ENCODE measurements at regions not wholly inside any gene's neighbourhood (a gene's known extent, or its start where the extent isn't known, plus 50 kb on each side); places are given as distances from the start of the nearest gene placed in this dataset.
A peak's percentile ranks its signal among the peaks of the same experiment; 100 is the strongest.
"Not testable (repeated sequence)": the region's sequence is repeated elsewhere in the genome, so short reads cannot be mapped to it uniquely, and the experiment has no call there.

DNA sequence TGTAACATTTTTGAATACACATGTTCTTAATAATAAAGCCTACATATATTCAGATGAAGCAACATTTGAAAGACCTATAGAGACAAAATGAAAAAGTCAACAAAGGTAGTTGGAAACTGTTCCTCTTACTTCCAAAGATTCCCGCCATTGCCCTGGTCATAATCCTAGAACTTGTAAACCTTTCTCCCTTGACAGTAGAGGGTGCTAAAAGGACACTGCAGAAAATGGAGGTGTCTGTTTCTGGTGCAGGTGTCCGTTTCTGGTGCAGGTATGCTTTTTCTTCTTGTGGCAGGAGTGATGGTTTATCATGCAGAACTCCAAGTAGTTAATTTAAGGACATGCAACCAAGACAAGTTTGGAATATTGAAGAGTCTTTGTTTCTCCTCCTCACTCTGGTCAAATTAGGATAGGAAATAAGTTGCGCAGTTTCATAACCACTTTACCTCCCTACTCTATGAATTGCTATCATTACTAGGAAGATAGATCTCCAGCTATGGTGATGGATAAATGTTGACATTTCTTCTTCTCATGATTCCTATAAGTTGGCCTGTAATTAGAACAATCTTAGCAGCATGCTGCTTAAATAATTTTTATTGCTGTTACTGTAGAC is 56.0 kb upstream of the FAM174A start:
- peak; percentile 58 to 59 for DNase-seq

DNA sequence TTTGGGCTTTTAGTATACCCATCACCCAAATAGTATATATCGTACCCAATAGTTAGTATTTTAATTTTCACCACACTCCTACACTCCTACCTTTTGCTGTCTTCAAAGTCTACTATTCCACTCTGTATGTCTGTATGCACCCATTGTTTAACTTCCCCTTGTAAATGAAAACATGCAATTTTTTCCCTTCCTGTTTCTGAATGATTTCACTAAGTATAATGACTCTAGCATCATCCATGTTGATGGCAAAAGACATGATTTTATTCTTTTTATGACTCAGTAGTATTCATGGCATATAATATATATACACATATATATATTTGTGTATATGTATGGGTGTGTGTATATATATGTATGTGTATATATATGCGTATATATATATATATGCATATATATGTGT is 63.1 kb upstream of the FAM174A start:
- no peak for DNase-seq

DNA sequence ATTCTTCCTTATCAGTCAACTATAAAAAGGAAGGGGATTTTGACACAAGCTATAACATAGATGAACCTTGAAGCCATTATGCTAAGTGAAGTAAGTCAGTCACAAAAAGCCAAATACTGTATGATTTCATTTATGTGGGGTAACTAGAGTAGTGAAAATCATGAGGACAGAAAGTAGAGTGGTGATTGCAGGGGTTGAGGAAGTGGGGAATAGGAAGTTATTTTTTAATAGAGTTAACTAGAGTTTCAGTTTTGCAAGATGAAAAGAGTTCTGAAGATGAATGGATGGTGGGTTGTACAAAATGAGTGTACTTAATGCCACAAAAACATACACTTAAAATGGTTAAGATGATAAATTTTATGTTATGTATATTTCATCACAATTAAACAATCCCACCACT is 65.4 kb upstream of the FAM174A start:
- DNase-seq: no peak

DNA sequence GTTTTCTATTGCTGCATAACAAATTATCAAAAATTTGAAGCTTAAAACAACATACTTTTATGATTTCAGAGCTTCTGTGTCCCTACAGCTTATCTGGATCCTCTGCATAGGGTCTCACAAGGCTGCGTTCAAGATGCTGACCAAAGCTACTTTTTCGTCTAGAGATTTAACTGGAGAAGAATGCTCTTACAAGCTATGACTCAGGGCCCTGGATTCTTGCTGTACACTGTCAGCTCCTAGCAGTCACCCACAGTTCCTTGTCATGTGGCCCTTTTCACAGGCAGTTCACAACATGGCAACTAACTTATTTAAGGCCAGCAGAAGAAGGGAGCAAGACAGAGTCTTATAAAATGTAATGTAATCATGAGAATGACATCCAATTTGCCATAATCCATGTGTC is 70.8 kb upstream of the FAM174A start:
- no peak for DNase-seq

DNA sequence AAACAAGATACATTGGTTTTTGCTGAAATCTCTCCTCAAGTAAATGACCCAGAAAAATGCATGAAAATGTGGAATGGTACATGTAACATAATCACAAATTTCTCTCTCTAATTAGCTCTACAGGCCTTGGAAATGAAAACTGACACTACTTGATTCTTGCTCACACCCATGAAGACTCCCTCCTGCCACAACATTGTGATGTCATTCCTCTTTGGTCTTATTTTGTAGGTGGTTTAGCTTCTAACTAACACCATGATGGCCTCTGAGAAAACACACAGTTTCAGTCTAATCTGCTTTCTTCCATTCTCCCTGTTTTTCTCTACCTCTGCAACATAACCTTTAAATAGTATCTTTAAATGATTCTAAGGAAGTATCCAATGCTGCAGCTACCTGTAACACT is 78.6 kb upstream of the FAM174A start:
- no peak for DNase-seq

DNA sequence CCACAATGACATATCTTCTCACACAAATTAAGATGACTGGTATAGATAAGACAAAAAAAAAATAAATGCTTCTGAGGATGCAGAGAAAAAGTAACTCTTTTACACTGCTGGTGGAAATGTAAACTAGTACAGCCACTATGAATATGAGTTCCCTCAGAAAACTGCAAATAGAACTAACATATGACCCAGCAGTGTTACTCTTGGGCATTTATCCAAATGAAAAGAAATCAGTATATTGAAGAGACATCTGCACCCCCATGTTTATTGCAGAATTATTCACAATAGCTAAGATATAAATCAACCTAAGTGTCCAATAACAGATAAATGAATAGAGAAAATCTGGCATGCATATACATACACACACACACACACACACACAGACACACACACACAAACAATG is 83.0 kb upstream of the FAM174A start:
- DNase-seq: no peak

DNA sequence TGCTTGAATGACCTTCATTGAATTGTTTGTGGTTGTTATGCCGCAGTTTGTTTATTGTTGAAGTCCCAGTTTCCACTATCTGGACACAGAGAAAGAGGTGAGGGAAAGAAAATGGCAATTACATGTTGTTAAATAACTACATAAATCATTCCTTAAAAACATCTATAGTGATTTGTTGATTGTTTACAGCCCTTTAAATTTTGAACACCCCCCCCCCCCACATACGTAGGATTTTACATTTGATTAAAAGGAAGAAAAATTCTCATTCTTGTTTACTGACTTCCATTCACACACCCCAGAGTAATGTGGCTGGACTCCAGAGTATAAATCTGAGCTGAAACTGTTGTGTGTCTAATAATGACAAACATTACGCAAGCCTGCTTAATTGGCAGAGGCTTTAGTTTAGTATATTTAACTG is 87.1 kb upstream of the FAM174A start:
- DNase-seq: no peak

DNA sequence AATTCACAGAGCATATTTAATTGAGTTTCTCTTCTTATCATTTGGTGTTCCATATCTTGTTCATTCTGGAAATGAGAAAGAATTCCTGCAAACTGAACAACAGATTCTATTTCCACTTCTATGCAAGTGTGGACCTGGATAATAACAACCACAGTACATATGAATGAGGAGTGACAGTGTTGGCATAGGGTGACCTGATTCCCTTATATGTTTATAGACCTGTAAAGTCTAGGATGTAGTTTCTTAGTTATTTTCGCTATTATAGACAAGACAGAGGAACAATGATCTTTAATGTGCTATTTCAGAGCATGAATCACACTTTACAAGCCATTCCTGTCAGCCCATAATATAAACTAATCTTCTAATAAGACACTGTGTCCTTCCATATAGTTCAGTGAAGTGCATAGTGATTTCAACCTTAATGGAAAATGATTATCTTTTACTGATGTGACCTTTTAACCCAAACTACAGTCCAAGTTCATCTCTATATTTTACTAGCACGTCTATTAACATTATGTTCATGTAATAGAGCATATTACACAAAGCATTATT is 88.2 kb upstream of the FAM174A start:
- no peak for DNase-seq

DNA sequence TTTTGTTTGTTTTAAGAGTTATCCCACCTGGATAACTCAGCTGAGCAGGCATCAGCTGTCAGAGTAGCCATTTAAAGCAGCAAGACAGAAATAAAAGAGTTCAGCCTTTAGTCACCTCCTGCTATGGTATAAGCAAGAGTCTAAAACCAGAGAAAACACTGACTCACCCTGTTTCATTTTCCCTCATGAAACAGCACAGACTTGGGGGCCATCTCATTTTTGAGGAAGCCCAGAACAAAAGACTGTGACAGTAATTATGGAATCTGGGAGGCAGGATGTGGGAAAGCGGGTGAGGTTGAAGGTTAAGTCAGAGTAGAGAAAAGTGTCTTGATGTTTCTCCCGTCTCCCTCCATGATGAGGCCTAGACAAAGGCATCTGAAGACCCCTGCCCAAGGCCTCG is 90.2 kb upstream of the FAM174A start:
- no peak for DNase-seq

DNA sequence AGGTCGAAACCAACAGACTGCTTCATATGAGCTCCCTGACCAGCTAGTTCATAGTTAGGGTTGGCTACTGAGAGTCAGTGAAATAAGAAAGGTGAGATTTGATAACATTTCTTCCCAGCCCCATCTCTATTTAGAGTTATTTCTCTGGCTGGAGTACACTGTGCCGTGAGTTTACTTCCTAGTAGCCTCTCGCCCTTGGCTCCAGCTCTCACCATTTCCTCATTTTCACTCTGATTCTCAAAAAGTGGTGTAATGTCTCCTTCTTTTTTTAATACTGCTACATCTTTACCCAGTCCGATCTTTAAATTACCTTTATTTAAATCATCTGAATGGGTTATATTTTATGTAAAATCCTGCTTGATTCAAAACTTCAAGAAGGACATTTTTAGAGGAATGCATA is 100.4 kb upstream of the FAM174A start:
- DNase-seq: no peak

DNA sequence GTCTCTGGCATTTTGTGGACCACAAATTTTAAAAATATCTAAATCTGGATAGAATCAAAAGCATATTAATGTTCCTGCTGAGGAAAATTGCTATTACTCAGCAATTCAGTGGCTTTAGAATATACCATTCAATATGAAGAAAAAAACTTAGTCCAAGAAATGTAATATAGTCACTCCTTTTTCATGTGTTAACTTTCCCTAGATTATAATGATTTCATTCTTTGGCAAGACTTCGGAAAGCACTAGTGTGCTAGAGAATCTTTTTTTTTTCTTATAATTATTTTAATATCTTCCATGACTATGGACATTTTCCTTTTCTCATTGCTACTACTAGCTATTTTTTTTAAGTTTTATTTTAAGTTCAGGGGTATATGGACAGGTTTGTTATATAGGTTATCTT is 102.4 kb upstream of the FAM174A start:
- no peak for DNase-seq

DNA sequence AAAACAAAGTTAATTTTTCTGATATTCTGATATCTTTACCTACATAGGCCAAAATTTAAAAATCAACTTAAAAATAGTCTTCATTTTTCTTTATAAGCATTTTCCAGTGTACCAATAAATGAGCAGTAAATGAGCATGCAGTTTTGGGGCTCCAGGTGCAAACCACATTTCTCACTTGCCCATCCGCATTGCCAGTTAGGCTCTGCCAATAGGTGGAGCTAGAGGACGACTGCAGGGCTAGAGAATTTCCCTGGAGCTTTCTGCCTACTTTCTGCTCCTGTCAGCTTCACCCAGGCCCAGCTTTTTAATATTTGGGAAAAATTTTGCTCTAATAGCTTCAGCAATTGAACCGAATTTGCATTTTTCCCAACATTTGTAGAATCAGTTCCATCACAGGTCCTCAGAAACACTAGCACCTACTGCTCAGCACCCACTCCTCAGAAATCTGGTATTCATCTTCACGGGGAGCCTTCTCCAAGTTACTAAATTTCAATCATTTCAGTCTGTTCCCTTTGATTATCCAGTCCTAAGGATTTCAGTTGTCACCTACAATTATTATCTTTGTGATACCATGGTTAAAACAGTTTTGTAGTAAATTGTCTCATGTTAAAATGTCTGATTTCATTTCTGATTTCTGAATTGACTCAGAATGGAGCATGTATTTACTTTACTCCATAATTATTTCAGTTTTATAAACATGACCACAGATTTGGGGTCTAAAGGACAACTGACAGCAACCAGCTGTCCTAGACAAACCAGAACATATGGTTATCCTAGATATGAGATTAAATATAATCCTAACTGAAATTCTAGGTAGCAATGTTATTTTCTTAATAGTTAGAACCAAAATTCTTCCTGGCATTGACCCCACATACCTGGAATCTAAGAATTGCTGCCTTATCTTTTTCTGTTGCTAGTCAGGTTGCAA is 104.6 kb upstream of the FAM174A start:
- peak; percentile 9 to 24 for DNase-seq

DNA sequence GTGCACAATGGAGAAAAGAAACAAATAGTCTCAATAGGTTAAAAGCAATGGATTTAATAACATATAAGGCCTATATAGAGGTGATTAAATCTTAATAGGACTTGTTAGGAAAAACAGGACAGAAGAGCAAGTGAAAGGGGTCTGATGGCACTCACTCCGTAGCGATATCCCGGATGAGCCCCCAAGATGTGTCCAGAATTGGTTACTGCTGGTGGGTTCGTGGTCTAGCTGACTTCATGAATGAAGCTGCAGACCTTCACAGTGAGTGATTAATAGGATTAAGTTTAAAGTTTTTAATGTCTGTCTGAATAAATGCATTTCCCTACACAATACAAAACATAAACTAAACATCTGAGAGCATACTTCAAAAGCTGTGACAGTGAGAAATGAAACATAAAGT is 110.4 kb upstream of the FAM174A start:
- DNase-seq: no peak

DNA sequence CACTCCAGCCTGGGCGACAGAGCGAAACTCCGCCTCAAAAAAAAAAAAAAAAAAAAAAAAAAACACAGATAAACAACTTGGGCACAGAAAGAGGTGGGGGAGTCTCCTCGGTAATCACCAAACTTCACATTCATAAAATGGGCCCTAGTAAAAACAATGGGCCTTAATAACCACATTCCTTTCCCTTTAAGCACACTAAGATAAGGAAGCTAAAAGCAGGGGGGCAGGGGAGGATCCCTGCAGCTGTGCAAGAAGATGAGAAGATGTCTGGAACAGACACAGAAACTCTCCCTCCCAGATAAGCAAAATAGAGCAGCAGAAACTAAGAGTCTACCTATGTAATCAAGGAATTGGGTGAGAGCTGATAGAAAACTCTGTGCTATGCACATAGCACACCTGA is 111.2 kb upstream of the FAM174A start:
- DNase-seq: no peak

DNA sequence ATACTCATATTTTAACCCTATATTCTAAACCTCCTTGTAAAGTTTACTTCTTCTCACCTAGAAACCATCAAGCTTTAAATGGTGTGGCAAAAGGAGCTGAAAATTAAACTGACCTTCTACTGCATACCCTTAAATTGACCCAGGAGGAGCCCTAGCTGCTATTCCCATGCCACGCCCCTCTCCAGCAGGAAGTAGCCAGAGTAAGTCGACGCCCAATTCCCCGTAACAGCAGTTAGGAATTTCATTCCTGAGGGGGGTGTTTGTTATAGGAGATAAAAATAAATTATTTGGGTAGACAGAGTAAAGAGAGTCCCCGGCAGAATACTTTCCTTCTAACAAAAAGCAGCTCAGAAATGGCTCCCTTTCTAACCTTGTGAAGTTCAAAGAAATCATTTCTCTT is 111.8 kb upstream of the FAM174A start:
- DNase-seq: no peak

DNA sequence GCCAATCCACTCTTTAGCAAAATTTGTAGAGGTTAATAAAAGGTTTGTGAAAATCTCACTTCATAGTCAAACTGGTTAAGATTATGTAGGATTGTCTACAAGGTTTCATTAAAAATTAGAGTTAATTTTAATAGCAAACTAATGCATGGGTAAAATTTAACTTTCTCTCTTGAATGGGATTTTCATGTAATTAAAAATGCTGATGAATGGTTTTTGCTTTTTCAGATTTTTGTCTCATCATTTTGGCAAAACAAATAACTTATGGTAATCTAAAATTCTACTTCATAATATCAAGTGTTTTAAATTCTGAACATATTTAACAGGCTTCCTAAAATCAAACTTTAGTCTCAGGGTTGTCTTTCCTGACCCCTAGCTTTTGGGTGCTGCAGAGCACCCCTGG is 113.8 kb upstream of the FAM174A start:
- no peak for DNase-seq

DNA sequence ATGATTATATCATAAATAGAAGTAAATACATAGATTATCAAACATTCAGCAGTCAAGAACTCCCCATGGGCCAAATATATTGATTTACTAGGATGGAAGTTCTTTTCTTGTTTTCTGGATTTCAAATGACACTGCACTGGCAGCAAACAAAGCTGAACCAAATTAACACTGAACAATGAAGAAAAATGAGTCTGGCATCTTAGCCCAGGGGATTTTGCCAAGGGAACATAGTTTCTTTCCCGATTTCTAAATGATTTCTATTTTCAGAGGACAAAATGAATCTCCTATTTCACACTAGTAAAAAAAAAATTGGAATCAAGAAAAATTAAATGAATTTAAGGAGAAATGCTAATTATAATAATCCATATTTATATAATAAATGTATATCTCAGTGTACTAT is 116.9 kb upstream of the FAM174A start:
- no peak for DNase-seq

DNA sequence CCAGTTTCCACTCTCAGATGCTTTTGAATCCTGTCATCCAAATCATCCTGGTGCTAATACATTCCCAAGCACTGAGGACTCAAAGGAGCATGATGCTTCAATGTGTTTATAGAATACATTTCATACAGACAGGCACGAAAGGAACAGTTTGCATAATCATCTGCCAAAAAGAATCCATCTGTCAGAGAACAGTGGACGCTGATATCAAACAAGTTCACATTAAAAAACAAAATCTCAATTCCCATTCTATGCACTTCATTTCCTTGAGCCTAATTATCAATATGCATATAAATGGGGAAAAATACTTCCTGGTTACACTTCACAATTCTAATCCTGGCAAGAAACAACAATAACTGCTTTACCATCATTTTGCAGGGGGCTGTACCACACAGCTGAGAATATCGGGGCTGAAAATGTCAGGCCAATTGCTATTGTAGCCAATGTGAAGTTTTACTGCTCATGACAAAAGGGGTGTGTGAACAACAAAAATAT is 125.5 kb upstream of the FAM174A start:
- DNase-seq: no peak

DNA sequence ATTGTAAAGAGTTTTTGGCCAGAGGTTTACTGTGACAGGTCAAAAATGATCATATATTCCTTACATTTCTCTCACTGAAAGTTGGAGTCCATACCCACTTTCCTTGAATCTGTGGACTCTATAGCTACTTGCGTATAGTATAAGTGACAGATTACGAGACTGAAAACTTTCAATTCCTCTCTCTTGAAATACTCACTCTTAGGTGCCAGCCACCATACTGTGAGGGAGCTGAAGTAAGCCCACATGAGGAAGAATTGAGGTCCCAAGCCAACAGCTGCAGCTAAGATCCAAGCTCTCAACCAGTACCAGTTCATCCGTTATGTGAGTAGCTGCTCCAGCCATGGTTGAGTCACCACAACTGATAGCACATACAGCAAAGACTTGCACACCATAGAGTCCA is 128.1 kb upstream of the FAM174A start:
- no peak for DNase-seq

DNA sequence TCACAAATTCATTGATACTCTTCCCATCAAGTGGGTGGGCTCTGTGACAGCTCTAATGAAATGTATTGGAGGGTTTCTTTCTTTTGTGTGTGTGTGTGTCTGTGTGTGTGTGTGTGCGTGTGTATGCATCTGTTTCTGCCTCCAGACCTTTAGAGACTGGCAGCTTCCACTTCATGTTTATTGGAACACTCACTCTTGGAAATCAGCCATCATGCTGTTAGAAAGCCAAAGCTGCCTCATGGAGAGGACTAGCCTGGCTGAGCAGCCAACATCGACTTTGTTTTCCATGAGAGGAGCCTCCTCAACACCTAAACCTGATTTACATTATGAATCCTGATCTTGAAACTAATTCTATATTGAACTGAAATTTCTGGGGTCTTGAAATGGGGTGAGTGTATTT is 128.5 kb upstream of the FAM174A start:
- DNase-seq: peak; percentile 0 to 8

DNA sequence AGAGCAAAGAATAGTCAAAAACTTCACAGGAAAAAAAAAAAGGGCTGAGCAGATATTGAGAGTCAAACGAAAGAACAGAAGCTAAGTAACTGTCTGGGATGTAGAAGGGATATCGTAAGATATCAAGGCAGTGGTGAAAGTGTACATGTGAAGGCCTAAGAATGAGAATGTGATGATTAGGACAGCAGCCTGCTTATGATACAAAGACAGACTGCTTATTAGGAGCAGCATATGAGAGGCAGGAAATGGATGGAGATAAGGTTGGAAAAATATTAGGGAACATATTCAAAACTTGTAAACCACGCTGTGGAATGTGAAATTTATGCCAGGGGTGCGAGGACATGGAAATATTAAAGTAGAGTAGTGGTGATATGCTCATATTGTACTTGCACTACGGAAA is 133.1 kb upstream of the FAM174A start:
- no peak for DNase-seq

DNA sequence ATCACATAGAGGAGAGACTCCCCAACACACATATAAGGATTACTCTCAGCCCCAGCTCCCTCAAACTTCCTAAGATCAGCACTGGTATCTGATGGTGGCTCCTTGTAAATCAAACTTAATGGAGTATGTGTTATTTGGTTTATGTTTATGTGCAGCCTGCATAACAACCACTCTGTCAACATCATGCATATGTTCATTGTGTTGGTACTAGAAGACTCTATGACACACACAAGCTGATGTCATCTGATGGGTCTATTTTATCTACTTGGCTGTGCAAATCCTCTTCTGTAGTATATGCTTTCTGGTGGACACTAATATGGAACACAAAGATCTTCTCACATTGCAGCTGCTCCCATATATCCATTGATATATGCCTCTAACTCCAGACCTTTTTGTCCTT is 134.0 kb upstream of the FAM174A start:
- DNase-seq: no peak

DNA sequence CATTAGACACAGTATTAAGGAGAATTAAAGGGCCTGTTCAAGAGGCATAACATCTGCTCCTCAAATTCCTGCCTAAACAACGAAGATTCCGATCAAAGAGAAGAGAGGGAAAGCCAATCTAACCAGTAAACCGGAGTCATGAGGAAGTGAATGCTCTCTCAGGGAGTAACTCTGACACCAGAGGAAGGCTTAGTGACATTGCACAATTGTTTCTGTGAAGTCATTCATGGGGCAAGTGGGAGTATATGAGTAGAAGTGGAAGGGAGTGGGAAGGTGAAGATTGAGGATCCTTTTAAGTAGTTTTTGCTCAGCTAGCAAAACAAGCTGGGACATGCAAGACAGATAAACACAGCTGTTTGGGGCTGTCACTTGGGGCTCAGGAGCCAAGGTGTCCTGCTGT is 136.4 kb upstream of the FAM174A start:
- DNase-seq: not testable (repeated sequence)

DNA sequence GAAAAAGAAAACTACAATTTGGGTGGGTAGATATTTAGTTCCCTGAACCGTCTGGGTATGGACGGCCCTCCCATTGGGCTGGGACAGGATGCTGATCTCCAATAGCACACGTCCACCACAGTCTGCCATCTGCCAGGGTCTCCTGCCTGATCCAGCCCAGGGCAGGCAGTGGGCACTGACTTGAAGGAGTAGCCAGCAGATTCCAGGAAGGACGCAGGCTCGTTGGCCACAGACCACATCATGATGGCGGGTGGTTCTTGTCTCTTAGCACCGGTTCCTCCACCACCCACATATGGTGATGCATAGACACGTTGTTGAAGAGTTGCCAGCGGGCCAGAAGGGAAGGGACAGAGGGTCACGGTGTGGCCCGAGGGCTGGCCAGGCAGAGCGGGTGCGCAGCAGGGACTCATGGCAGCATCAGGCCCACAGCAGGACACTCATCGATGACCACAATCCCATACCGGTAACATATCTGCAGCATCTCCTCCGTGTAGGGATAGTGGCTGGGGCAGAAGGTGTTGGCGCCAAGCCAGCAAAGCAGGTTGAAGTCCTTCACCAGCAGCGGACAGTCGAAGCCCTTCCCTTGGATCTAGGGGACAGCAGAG is 155.8 kb upstream of the FAM174A start:
- DNase-seq: not testable (repeated sequence)

Data from SHP77 (cell line).